ENCODE measurements at regions not wholly inside any gene's neighbourhood (a gene's known extent, or its start where the extent isn't known, plus 50 kb on each side); places are given as distances from the start of the nearest gene placed in this dataset.

- Histone ChIP-seq H3K4me2 (ENCODE audit: low read length, poor library complexity, severe bottlenecking) (no peak overlapping the region), H3K14ac (ENCODE audit: low read length in 2 of 2) (no peak overlapping the region), H3K9me3 (ENCODE audit: control insufficient read depth, low read length) (no peaks in the 10 kb centered on the region), H3K27me3 (ENCODE audit: control insufficient read depth in 1 of 2, insufficient read depth in 1 of 2, low read length in 2 of 2) (peaks cover 0 to 21% of the 10 kb centered on the region in 2 experiments), H2BK12ac (ENCODE audit: low read length in 2 of 2) (no peak overlapping the region), H2BK5ac (ENCODE audit: low read depth, low read length, poor library complexity, severe bottlenecking) (no peak overlapping the region), H3K4ac (ENCODE audit: low read depth in 1 of 2, low read length in 2 of 2) (no peak overlapping the region), H3K27ac (ENCODE audit: low read length, poor library complexity, severe bottlenecking) (no peak overlapping the region), H3K4me1 (ENCODE audit: control insufficient read depth, insufficient read depth, low read depth, low read length) (no peaks in the 10 kb centered on the region), H3K79me1 (replicated peaks; ENCODE audit: low read length, poor library complexity, severe bottlenecking) (no peaks in the 10 kb centered on the region), H2AK5ac (ENCODE audit: low read length, severe bottlenecking) (no peak overlapping the region), H4K91ac (ENCODE audit: low read length) (no peak overlapping the region), H3K4me3 (ENCODE audit: insufficient read depth in 1 of 2, low read depth in 1 of 2, low read length in 2 of 2) (no peak overlapping the region), H3K36me3 (ENCODE audit: control insufficient read depth in 1 of 2, insufficient read depth in 2 of 2, low read depth in 1 of 2, low read length in 2 of 2) (no peaks in the 10 kb centered on the region), H3K9ac (ENCODE audit: low read length) (no peak overlapping the region), H4K8ac (ENCODE audit: low read length) (no peak overlapping the region), H3K18ac (ENCODE audit: low read depth in 1 of 2, low read length in 2 of 2) (no peak overlapping the region), H3K23ac (ENCODE audit: low read length in 2 of 2) (no peak overlapping the region), H2AFZ (ENCODE audit: low read depth, low read length) (no peak overlapping the region), H2BK15ac (ENCODE audit: low read depth, poor library complexity, severe bottlenecking) (no peak overlapping the region), H2BK120ac (ENCODE audit: low read depth, low read length) (no peak overlapping the region)
- WGBS = 74% methylated on average over 1 of the region's 1 CpG
- DNase-seq = no peak
Measured at GRCh38 chr4:81639248-81639647, 167.5 kb upstream of the RASGEF1B start.

- Histone ChIP-seq H3K18ac (ENCODE audit: low read depth in 1 of 2, low read length in 2 of 2) (no peak overlapping the region), H3K14ac (ENCODE audit: low read length in 2 of 2) (no peak overlapping the region), H4K8ac (ENCODE audit: low read length) (no peak overlapping the region), H3K4me3 (ENCODE audit: insufficient read depth in 1 of 2, low read depth in 1 of 2, low read length in 2 of 2) (no peak overlapping the region), H3K23ac (ENCODE audit: low read length in 2 of 2) (no peak overlapping the region), H2BK12ac (ENCODE audit: low read length in 2 of 2) (no peak overlapping the region), H2BK120ac (ENCODE audit: low read depth, low read length) (no peak overlapping the region), H2AK5ac (ENCODE audit: low read length, severe bottlenecking) (no peak overlapping the region), H3K27me3 (ENCODE audit: control insufficient read depth in 1 of 2, insufficient read depth in 1 of 2, low read length in 2 of 2) (peaks cover 0 to 18% of the 10 kb centered on the region in 2 experiments), H2BK5ac (ENCODE audit: low read depth, low read length, poor library complexity, severe bottlenecking) (no peak overlapping the region), H3K79me1 (replicated peaks; ENCODE audit: low read length, poor library complexity, severe bottlenecking) (no peaks in the 10 kb centered on the region), H3K4me1 (ENCODE audit: control insufficient read depth, insufficient read depth, low read depth, low read length) (no peaks in the 10 kb centered on the region), H3K27ac (ENCODE audit: low read length, poor library complexity, severe bottlenecking) (no peak overlapping the region), H4K91ac (ENCODE audit: low read length) (no peak overlapping the region), H3K4ac (ENCODE audit: low read depth in 1 of 2, low read length in 2 of 2) (no peak overlapping the region), H2AFZ (ENCODE audit: low read depth, low read length) (no peak overlapping the region), H3K36me3 (ENCODE audit: control insufficient read depth in 1 of 2, insufficient read depth in 2 of 2, low read depth in 1 of 2, low read length in 2 of 2) (no peaks in the 10 kb centered on the region), H3K9ac (ENCODE audit: low read length) (no peak overlapping the region), H3K9me3 (ENCODE audit: control insufficient read depth, low read length) (no peaks in the 10 kb centered on the region), H3K4me2 (ENCODE audit: low read length, poor library complexity, severe bottlenecking) (no peak overlapping the region), H2BK15ac (ENCODE audit: low read depth, poor library complexity, severe bottlenecking) (no peak overlapping the region)
- DNase-seq = no peak
- no CpG with 5 or more reads among the region's 1 CpG for WGBS
Measured at GRCh38 chr4:81638698-81639097, 167.0 kb upstream of the RASGEF1B start.

GRCh38 chr4:81635739-81636138 lies 164.0 kb upstream of the RASGEF1B start:
- WGBS = 78% methylated on average over 6 of the region's 6 CpGs
- H4K8ac ChIP-seq (ENCODE audit: low read length) = no peak overlapping the region
- no peak overlapping the region for H2BK15ac ChIP-seq (ENCODE audit: low read depth, poor library complexity, severe bottlenecking)
- no peak overlapping the region for H3K4me3 ChIP-seq (ENCODE audit: insufficient read depth in 1 of 2, low read depth in 1 of 2, low read length in 2 of 2)
- H2AFZ ChIP-seq (ENCODE audit: low read depth, low read length) = no peak overlapping the region
- H3K18ac ChIP-seq (ENCODE audit: low read depth in 1 of 2, low read length in 2 of 2) = no peak overlapping the region
- no peak overlapping the region for H2AK5ac ChIP-seq (ENCODE audit: low read length, severe bottlenecking)
- H2BK12ac ChIP-seq (ENCODE audit: low read length in 2 of 2) = no peak overlapping the region
- no peak overlapping the region for H3K23ac ChIP-seq (ENCODE audit: low read length in 2 of 2)
- H3K27me3 ChIP-seq (ENCODE audit: control insufficient read depth in 1 of 2, insufficient read depth in 1 of 2, low read length in 2 of 2) = no peaks in the 10 kb centered on the region
- no peaks in the 10 kb centered on the region for H3K9me3 ChIP-seq (ENCODE audit: control insufficient read depth, low read length)
- no peak overlapping the region for H3K14ac ChIP-seq (ENCODE audit: low read length in 2 of 2)
- H4K91ac ChIP-seq (ENCODE audit: low read length) = no peak overlapping the region
- no peak overlapping the region for H2BK5ac ChIP-seq (ENCODE audit: low read depth, low read length, poor library complexity, severe bottlenecking)
- DNase-seq = no peak
- H2BK120ac ChIP-seq (ENCODE audit: low read depth, low read length) = no peak overlapping the region
- H3K27ac ChIP-seq (ENCODE audit: low read length, poor library complexity, severe bottlenecking) = no peak overlapping the region
- no peak overlapping the region for H3K9ac ChIP-seq (ENCODE audit: low read length)
- H3K4ac ChIP-seq (ENCODE audit: low read depth in 1 of 2, low read length in 2 of 2) = no peak overlapping the region
- no peaks in the 10 kb centered on the region for H3K79me1 ChIP-seq (replicated peaks; ENCODE audit: low read length, poor library complexity, severe bottlenecking)
- H3K4me2 ChIP-seq (ENCODE audit: low read length, poor library complexity, severe bottlenecking) = no peak overlapping the region
- H3K36me3 ChIP-seq (ENCODE audit: control insufficient read depth in 1 of 2, insufficient read depth in 2 of 2, low read depth in 1 of 2, low read length in 2 of 2) = no peaks in the 10 kb centered on the region
- no peaks in the 10 kb centered on the region for H3K4me1 ChIP-seq (ENCODE audit: control insufficient read depth, insufficient read depth, low read depth, low read length)

- 94% methylated on average over 1 of the region's 1 CpG for WGBS
- H3K4me1 ChIP-seq (ENCODE audit: control insufficient read depth, insufficient read depth, low read depth, low read length) = no peaks in the 10 kb centered on the region
- no peak overlapping the region for H3K4me2 ChIP-seq (ENCODE audit: low read length, poor library complexity, severe bottlenecking)
- no peak overlapping the region for H3K4ac ChIP-seq (ENCODE audit: low read depth in 1 of 2, low read length in 2 of 2)
- H3K18ac ChIP-seq (ENCODE audit: low read depth in 1 of 2, low read length in 2 of 2) = no peak overlapping the region
- H2BK120ac ChIP-seq (ENCODE audit: low read depth, low read length) = no peak overlapping the region
- H2AK5ac ChIP-seq (ENCODE audit: low read length, severe bottlenecking) = no peak overlapping the region
- no peaks in the 10 kb centered on the region for H3K79me1 ChIP-seq (replicated peaks; ENCODE audit: low read length, poor library complexity, severe bottlenecking)
- H3K36me3 ChIP-seq (ENCODE audit: control insufficient read depth in 1 of 2, insufficient read depth in 2 of 2, low read depth in 1 of 2, low read length in 2 of 2) = no peaks in the 10 kb centered on the region
- no peak overlapping the region for H3K23ac ChIP-seq (ENCODE audit: low read length in 2 of 2)
- no peaks in the 10 kb centered on the region for H3K27me3 ChIP-seq (ENCODE audit: control insufficient read depth in 1 of 2, insufficient read depth in 1 of 2, low read length in 2 of 2)
- no peak overlapping the region for H3K27ac ChIP-seq (ENCODE audit: low read length, poor library complexity, severe bottlenecking)
- H3K4me3 ChIP-seq (ENCODE audit: insufficient read depth in 1 of 2, low read depth in 1 of 2, low read length in 2 of 2) = no peak overlapping the region
- no peak overlapping the region for H2BK12ac ChIP-seq (ENCODE audit: low read length in 2 of 2)
- no peak for DNase-seq
- H2BK5ac ChIP-seq (ENCODE audit: low read depth, low read length, poor library complexity, severe bottlenecking) = no peak overlapping the region
- no peak overlapping the region for H3K9ac ChIP-seq (ENCODE audit: low read length)
- no peak overlapping the region for H2BK15ac ChIP-seq (ENCODE audit: low read depth, poor library complexity, severe bottlenecking)
- H2AFZ ChIP-seq (ENCODE audit: low read depth, low read length) = no peak overlapping the region
- H3K9me3 ChIP-seq (ENCODE audit: control insufficient read depth, low read length) = no peaks in the 10 kb centered on the region
- H4K91ac ChIP-seq (ENCODE audit: low read length) = no peak overlapping the region
- no peak overlapping the region for H3K14ac ChIP-seq (ENCODE audit: low read length in 2 of 2)
- H4K8ac ChIP-seq (ENCODE audit: low read length) = no peak overlapping the region
Measured at GRCh38 chr4:81634766-81635549, 163.3 kb upstream of the RASGEF1B start.

Data from mesenchymal stem cell (in vitro differentiated cells and primary cell).